ENCODE measurements at regions not wholly inside any gene's neighbourhood (a gene's known extent, or its start where the extent isn't known, plus 50 kb on each side); places are given as distances from the start of the nearest gene placed in this dataset.

DNA sequence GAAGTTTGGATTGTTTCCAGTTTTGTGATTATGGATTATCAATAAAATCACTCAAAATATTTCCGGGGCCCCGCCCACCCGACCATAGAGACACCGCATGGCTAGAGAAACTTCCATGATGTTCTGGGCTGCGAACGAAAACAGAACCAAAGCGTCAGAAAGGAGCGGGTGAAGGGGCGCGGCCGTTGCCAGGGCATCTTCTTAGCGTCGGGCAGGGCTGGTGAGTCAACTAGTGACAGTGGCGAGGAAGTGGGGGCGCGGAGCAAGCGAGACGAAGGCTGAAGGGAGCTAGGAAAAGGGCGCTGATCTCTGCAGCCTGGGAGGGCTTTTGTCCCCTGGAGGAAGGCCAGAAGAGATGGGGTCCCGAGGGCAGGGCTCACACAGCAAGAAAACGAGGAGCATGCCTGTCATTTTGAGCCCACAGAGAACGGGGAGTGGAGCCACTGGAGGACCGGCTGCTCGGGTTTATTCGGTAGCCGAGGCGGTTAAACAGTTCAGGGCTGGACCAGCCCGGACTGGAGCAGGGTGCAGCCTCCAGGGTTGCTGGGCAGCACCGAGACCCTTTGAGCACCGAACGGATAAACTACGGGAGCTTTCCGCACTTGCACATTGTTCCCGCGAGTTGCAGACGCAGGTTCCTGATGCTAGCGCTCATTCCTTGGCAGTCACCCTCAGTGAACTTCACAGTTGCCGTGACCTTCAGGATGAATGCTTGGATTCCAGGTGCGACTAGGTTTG, 298.1 kb upstream of the TRPC5 start:
- TF ChIP-seq, protein P1, sequence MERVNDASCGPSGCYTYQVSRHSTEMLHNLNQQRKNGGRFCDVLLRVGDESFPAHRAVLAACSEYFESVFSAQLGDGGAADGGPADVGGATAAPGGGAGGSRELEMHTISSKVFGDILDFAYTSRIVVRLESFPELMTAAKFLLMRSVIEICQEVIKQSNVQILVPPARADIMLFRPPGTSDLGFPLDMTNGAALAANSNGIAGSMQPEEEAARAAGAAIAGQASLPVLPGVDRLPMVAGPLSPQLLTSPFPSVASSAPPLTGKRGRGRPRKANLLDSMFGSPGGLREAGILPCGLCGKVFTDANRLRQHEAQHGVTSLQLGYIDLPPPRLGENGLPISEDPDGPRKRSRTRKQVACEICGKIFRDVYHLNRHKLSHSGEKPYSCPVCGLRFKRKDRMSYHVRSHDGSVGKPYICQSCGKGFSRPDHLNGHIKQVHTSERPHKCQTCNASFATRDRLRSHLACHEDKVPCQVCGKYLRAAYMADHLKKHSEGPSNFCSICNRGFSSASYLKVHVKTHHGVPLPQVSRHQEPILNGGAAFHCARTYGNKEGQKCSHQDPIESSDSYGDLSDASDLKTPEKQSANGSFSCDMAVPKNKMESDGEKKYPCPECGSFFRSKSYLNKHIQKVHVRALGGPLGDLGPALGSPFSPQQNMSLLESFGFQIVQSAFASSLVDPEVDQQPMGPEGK (CRISPR knock-in tag; IDR thresholded peaks at IDR 0.05; ENCODE audit: borderline replicate concordance) = no peak
- TF ChIP-seq ESRRG (CRISPR knock-in tag; IDR thresholded peaks at IDR 0.05) (no peak), ZNF70 (CRISPR knock-in tag; IDR thresholded peaks at IDR 0.05) (no peak), PPARA (CRISPR knock-in tag; IDR thresholded peaks at IDR 0.05; ENCODE audit: borderline replicate concordance) (no peak), TCF4 (CRISPR knock-in tag; IDR thresholded peaks at IDR 0.05; ENCODE audit: borderline replicate concordance) (no peak), ZC3H10 (CRISPR knock-in tag; IDR thresholded peaks at IDR 0.05) (no peak), ZNF565 (CRISPR knock-in tag; conservative IDR thresholded peaks at IDR 0.05; ENCODE audit: low read depth) (no peak), ZFP30 (CRISPR knock-in tag; IDR thresholded peaks at IDR 0.05) (no peak), ARNTL (CRISPR knock-in tag; IDR thresholded peaks at IDR 0.05; ENCODE audit: borderline replicate concordance, low read depth) (no peak), GLIS3 (CRISPR knock-in tag; IDR thresholded peaks at IDR 0.05) (no peak), ISL1 (CRISPR knock-in tag; IDR thresholded peaks at IDR 0.05) (no peak), SNAI2 (CRISPR knock-in tag; IDR thresholded peaks at IDR 0.05) (no peak)
- TF ChIP-seq, protein P2, sequence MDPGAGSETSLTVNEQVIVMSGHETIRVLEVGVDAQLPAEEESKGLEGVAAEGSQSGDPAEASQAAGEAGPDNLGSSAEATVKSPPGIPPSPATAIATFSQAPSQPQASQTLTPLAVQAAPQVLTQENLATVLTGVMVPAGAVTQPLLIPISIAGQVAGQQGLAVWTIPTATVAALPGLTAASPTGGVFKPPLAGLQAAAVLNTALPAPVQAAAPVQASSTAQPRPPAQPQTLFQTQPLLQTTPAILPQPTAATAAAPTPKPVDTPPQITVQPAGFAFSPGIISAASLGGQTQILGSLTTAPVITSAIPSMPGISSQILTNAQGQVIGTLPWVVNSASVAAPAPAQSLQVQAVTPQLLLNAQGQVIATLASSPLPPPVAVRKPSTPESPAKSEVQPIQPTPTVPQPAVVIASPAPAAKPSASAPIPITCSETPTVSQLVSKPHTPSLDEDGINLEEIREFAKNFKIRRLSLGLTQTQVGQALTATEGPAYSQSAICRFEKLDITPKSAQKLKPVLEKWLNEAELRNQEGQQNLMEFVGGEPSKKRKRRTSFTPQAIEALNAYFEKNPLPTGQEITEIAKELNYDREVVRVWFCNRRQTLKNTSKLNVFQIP (CRISPR knock-in tag; IDR thresholded peaks at IDR 0.05; ENCODE audit: borderline replicate concordance, low read depth) = no peak
- TF ChIP-seq, protein P3, sequence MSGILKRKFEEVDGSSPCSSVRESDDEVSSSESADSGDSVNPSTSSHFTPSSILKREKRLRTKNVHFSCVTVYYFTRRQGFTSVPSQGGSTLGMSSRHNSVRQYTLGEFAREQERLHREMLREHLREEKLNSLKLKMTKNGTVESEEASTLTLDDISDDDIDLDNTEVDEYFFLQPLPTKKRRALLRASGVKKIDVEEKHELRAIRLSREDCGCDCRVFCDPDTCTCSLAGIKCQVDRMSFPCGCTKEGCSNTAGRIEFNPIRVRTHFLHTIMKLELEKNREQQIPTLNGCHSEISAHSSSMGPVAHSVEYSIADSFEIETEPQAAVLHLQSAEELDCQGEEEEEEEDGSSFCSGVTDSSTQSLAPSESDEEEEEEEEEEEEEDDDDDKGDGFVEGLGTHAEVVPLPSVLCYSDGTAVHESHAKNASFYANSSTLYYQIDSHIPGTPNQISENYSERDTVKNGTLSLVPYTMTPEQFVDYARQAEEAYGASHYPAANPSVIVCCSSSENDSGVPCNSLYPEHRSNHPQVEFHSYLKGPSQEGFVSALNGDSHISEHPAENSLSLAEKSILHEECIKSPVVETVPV (CRISPR knock-in tag; IDR thresholded peaks at IDR 0.05) = no peak

Data from SK-N-SH treated with all-trans-retinoic acid at 6 μM for 48 hours (cell line).